ENCODE measurements at regions not wholly inside any gene's neighbourhood (a gene's known extent, or its start where the extent isn't known, plus 50 kb on each side); places are given as distances from the start of the nearest gene placed in this dataset.

DNA sequence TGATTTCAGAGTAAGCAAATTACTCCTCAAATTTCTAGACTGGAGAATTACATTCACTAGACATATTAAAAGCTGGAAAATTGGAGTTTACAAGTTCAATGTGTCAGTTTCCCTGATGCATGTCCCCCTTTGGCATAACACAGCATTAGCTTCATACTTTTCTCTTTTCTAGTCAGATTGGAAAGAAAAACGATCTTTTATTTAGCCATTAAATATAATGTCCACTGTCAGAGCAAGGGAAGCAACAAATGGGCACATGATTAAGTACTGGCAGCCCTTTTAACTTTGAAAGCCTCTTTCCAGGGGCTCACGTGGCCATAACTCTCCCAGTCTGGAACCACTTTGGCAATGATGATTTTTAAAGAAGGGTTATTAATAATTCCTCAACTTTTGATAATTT is 203.3 kb downstream of the KCNN2 start:
- Histone ChIP-seq H3K27me3 (no peaks in the 10 kb centered on the region), H3K27ac (no peak overlapping the region), H3K4me3 (no peak overlapping the region), H3K9me3 (no peaks in the 10 kb centered on the region), H3K36me3 (no peaks in the 10 kb centered on the region), H3K4me1 (no peaks in the 10 kb centered on the region)
- intact Hi-C loops (cut with DNase I): no loop called here
- DNase-seq (no peak), ATAC-seq (no peak)
- TF ChIP-seq, protein P1, sequence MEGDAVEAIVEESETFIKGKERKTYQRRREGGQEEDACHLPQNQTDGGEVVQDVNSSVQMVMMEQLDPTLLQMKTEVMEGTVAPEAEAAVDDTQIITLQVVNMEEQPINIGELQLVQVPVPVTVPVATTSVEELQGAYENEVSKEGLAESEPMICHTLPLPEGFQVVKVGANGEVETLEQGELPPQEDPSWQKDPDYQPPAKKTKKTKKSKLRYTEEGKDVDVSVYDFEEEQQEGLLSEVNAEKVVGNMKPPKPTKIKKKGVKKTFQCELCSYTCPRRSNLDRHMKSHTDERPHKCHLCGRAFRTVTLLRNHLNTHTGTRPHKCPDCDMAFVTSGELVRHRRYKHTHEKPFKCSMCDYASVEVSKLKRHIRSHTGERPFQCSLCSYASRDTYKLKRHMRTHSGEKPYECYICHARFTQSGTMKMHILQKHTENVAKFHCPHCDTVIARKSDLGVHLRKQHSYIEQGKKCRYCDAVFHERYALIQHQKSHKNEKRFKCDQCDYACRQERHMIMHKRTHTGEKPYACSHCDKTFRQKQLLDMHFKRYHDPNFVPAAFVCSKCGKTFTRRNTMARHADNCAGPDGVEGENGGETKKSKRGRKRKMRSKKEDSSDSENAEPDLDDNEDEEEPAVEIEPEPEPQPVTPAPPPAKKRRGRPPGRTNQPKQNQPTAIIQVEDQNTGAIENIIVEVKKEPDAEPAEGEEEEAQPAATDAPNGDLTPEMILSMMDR (IDR thresholded peaks at IDR 0.05): no peak

DNA sequence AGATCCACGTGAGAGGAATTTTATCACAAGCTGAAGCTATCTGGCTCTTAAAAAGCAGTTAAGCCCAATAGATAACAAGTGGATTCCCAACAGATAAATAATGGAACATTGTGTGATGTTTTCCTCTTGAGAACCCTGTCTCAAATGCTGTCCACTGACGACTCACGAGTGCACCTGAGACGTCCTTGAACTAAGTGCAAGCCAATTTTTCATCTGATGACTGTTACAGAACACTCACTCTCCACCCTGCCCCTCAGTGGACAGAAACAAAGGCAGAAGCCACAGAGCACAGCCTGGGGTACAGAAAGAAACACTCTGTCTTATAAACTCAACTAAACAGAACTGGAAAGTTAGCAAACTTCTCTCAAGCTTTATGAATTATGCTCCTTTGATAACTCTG is 199.5 kb downstream of the KCNN2 start:
- no peak for ATAC-seq
- H3K4me1 ChIP-seq: no peaks in the 10 kb centered on the region
- intact Hi-C loops (cut with DNase I): no loop called here
- TF ChIP-seq, protein P1 (IDR thresholded peaks at IDR 0.05): no peak
- H3K36me3 ChIP-seq: no peaks in the 10 kb centered on the region
- no peak overlapping the region for H3K27ac ChIP-seq
- H3K27me3 ChIP-seq: no peaks in the 10 kb centered on the region
- no peaks in the 10 kb centered on the region for H3K9me3 ChIP-seq
- no peak overlapping the region for H3K4me3 ChIP-seq
- DNase-seq: no peak
